Loucy (cell line): ENCODE measurements at regions not wholly inside any gene's neighbourhood (a gene's known extent, or its start where the extent isn't known, plus 50 kb on each side); places are given as distances from the start of the nearest gene placed in this dataset.
"Not testable (repeated sequence)": the region's sequence is repeated elsewhere in the genome, so short reads cannot be mapped to it uniquely, and the experiment has no call there.

Source experiments
- H2AFZ ChIP-seq: fragments of 200-600 bp; sonication (generic); 2 replicates; pipeline ENCODE4 v1.6.0; 2016; ENCODE audit warnings: antibody characterized with exemption, mild to moderate bottlenecking, low read length, moderate library complexity
- H3F3A ChIP-seq: fragments of 200-600 bp; 2 replicates; pipeline ENCODE4 v1.6.0; 2016; ENCODE audit warnings: antibody characterized with exemption, low read depth, mild to moderate bottlenecking
- H3K27me3 ChIP-seq: fragments of 200-600 bp; sonication (generic); 2 replicates; pipeline ENCODE4 v1.6.1; 2014; ENCODE audit warnings: low read length, mild to moderate bottlenecking; ENCODE audit not compliant: insufficient read depth, poor library complexity, severe bottlenecking
- H3K36me3 ChIP-seq: fragments of 200-600 bp; sonication (generic); 2 replicates; pipeline ENCODE4 v1.6.1; 2016; ENCODE audit warnings: low read length; ENCODE audit not compliant: insufficient read depth
- H3K4me1 ChIP-seq: fragments of 200-600 bp; sonication (generic); 2 replicates; pipeline ENCODE4 v1.5.1; 2014; ENCODE audit warnings: low read length, mild to moderate bottlenecking; ENCODE audit not compliant: insufficient read depth, poor library complexity, severe bottlenecking
- H3K4me2 ChIP-seq: fragments of 200-600 bp; sonication (generic); 2 replicates; pipeline ENCODE4 v1.6.0; 2014; ENCODE audit warnings: antibody characterized with exemption, low read length, low read depth, mild to moderate bottlenecking; ENCODE audit not compliant: poor library complexity, severe bottlenecking
- H3K4me3 ChIP-seq: fragments of 200-600 bp; sonication (generic); 2 replicates; pipeline ENCODE4 v1.5.1; 2014; ENCODE audit warnings: low read length, mild to moderate bottlenecking, mixed read lengths; ENCODE audit not compliant: poor library complexity, severe bottlenecking
- H3K79me2 ChIP-seq: fragments of 200-600 bp; sonication (generic); 2 replicates; pipeline ENCODE4 v1.6.1; 2014; ENCODE audit warnings: low read length; ENCODE audit not compliant: insufficient read depth
- H3K9ac ChIP-seq: fragments of 200-600 bp; sonication (generic); 2 replicates; pipeline ENCODE4 v1.6.0; 2014; ENCODE audit warnings: mild to moderate bottlenecking, low read depth, low read length, moderate library complexity; ENCODE audit not compliant: poor library complexity, severe bottlenecking
- H3K9me2 ChIP-seq: fragments of 200-600 bp; sonication (generic); replicated peaks from 2 replicates; pipeline ENCODE4 v1.6.1; 2016; ENCODE audit warnings: low read depth, low read length, mixed read lengths
- H3K9me3 ChIP-seq: fragments of 200-600 bp; sonication (generic); 2 replicates; pipeline ENCODE4 v1.6.1; 2014; ENCODE audit warnings: mild to moderate bottlenecking, antibody characterized with exemption, low read length, low read depth; ENCODE audit not compliant: insufficient read depth
- H4K20me1 ChIP-seq: fragments of 200-600 bp; sonication (generic); 2 replicates; pipeline ENCODE4 v1.6.0; 2014; ENCODE audit warnings: antibody characterized with exemption, low read length, mild to moderate bottlenecking; ENCODE audit not compliant: insufficient read depth, poor library complexity, severe bottlenecking
- EZH2phosphoT487 ChIP-seq: fragments of 200-600 bp; IDR thresholded peaks from 2 replicates; pipeline ENCODE4 v1.6.1; 2018; ENCODE audit warnings: antibody characterized with exemption, mild to moderate bottlenecking, moderate library complexity, borderline replicate concordance
- TF ChIP-seq, protein P1 (sequence below): fragments of 200-600 bp; sonication (generic); conservative IDR thresholded peaks from 2 replicates; pipeline ENCODE4 v1.5.1; 2014; ENCODE audit warnings: mild to moderate bottlenecking, antibody characterized with exemption, low read length

DNA sequence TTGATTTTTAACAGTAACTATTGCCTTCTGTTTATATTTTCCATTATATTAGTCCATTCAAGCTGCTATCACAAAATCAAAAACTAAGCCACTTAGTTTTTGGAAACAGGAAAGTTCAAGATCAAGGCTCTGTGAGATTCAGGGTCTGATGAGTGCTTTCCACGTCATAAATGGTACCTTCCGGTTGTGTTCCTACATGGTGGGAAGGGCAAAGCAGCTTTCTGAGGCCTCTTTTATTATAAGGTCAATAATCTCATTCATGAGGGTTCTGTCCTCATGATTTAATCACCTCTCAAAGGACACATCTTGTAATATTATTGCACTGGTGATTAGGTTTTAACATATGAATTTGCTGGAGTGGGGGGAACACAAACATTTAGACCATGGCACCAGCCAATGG lies 152.0 kb downstream of the VGLL3 start:
- Histone ChIP-seq H3K36me3 (no peaks in the 10 kb centered on the region), H4K20me1 (no peaks in the 10 kb centered on the region), H3K9me3 (no peaks in the 10 kb centered on the region), H3K27me3 (no peaks in the 10 kb centered on the region), H3K4me1 (no peaks in the 10 kb centered on the region), H3K9ac (no peak overlapping the region), H3K4me2 (no peak overlapping the region), H3K79me2 (no peaks in the 10 kb centered on the region), H3K9me2 (no peaks in the 10 kb centered on the region), H3K4me3 (no peak overlapping the region), H2AFZ (no peak overlapping the region), H3F3A (no peaks in the 10 kb centered on the region)
- no peak for TF ChIP-seq EZH2phosphoT487

DNA sequence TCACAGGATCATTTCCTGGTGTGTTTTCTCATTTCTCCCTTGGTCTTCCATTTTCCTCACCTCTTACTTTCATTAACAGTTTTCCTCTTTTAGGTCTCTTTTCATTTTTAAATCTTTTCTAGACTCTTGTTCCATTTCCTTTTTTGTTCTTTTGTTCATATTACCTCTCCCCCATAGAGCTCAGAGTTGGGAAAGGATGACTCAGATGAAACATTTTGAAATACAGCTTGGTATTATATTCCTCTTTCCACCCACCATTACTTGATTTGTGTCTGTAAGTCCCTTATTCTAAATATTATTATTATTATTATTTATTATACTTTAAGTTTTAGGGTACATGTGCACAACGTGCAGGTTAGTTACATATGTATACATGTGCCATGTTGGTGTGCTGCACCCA lies 153.1 kb downstream of the VGLL3 start:
- H2AFZ ChIP-seq = no peak overlapping the region
- H3K9me2 ChIP-seq = no peaks in the 10 kb centered on the region
- H4K20me1 ChIP-seq = no peaks in the 10 kb centered on the region
- TF ChIP-seq, protein P1, sequence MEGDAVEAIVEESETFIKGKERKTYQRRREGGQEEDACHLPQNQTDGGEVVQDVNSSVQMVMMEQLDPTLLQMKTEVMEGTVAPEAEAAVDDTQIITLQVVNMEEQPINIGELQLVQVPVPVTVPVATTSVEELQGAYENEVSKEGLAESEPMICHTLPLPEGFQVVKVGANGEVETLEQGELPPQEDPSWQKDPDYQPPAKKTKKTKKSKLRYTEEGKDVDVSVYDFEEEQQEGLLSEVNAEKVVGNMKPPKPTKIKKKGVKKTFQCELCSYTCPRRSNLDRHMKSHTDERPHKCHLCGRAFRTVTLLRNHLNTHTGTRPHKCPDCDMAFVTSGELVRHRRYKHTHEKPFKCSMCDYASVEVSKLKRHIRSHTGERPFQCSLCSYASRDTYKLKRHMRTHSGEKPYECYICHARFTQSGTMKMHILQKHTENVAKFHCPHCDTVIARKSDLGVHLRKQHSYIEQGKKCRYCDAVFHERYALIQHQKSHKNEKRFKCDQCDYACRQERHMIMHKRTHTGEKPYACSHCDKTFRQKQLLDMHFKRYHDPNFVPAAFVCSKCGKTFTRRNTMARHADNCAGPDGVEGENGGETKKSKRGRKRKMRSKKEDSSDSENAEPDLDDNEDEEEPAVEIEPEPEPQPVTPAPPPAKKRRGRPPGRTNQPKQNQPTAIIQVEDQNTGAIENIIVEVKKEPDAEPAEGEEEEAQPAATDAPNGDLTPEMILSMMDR = no peak
- no peak for TF ChIP-seq EZH2phosphoT487
- H3K36me3 ChIP-seq = no peaks in the 10 kb centered on the region
- no peak overlapping the region for H3K4me3 ChIP-seq
- H3F3A ChIP-seq = no peaks in the 10 kb centered on the region
- no peaks in the 10 kb centered on the region for H3K4me1 ChIP-seq
- H3K9ac ChIP-seq = no peak overlapping the region
- no peaks in the 10 kb centered on the region for H3K27me3 ChIP-seq
- no peaks in the 10 kb centered on the region for H3K9me3 ChIP-seq
- H3K4me2 ChIP-seq = no peak overlapping the region
- no peaks in the 10 kb centered on the region for H3K79me2 ChIP-seq

DNA sequence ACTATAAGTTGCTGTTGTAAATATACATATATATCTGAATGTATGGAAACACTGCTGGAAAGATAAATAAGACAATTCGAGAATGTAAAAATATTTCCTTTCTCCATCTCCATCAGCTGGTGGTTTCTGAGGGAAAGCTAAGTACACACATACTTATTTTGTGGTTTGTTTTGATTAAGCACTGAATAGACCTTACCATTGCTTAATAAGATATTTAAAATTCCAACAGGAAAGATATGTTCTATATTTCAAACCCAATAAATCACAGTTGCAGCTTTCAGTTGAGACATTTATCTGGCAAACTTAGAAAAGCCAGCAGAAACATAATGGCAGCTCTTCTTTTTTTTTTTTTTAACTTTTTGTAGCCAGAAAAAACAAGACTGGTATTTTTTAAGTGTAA lies 160.4 kb downstream of the VGLL3 start:
- no peak overlapping the region for H3K4me2 ChIP-seq
- H3K27me3 ChIP-seq = no peaks in the 10 kb centered on the region
- H3K9me2 ChIP-seq = no peaks in the 10 kb centered on the region
- no peaks in the 10 kb centered on the region for H4K20me1 ChIP-seq
- H3F3A ChIP-seq = no peaks in the 10 kb centered on the region
- H3K4me3 ChIP-seq = no peak overlapping the region
- H3K9ac ChIP-seq = no peak overlapping the region
- no peaks in the 10 kb centered on the region for H3K79me2 ChIP-seq
- H2AFZ ChIP-seq = no peak overlapping the region
- no peaks in the 10 kb centered on the region for H3K4me1 ChIP-seq
- no peaks in the 10 kb centered on the region for H3K36me3 ChIP-seq
- no peaks in the 10 kb centered on the region for H3K9me3 ChIP-seq
- TF ChIP-seq, protein P1 = no peak
- no peak for TF ChIP-seq EZH2phosphoT487

DNA sequence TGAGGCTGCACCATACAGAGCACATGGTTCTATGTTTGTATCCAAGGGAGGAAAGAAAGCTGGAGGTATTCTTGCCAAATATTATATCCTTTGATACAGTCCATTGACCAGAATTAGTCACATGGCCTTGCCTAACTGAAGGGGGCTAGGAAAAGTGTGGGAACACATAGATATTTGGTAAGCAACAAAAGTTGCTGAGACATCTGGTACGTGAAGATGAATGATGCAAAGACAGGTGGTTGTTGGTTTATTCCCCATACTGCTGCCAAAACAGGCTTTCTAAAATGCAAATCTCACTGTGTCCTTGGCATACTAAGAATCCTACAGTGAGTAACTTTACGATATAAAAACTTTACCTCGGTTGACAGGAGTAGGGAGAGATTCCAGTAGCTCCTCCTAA lies 162.2 kb downstream of the VGLL3 start:
- Histone ChIP-seq H3K9me2 (no peaks in the 10 kb centered on the region), H3K9ac (no peak overlapping the region), H2AFZ (no peak overlapping the region), H3K4me3 (no peak overlapping the region), H3K9me3 (no peaks in the 10 kb centered on the region), H3F3A (no peaks in the 10 kb centered on the region), H3K36me3 (no peaks in the 10 kb centered on the region), H3K4me2 (no peak overlapping the region), H4K20me1 (no peaks in the 10 kb centered on the region), H3K27me3 (no peaks in the 10 kb centered on the region), H3K4me1 (no peaks in the 10 kb centered on the region), H3K79me2 (no peaks in the 10 kb centered on the region)
- TF ChIP-seq, protein P1 = no peak
- TF ChIP-seq EZH2phosphoT487 = no peak

DNA sequence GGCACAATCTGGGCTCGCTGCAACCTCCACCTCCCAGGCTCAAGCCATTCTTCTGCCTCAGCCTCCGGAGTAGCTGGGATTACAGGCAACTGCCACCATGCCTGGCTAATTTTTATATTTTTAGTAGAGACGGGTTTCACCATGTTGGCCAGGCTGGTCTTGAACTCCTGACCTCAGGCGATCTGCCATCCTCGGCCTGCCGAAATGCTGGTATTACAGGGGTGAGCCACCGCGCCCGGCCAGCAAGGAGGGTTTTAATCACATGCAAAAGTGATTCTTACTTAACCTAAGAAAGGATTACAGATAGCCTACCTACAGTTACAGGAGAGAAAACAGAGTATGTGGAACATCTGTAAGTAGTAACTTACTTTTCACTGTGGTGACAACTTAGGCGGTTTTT lies 163.4 kb downstream of the VGLL3 start:
- not testable (repeated sequence) for H3F3A ChIP-seq, H3K27me3 ChIP-seq, H2AFZ ChIP-seq, H3K4me3 ChIP-seq, H3K36me3 ChIP-seq, H3K9me2 ChIP-seq, H3K4me1 ChIP-seq, H3K79me2 ChIP-seq, H3K4me2 ChIP-seq, H4K20me1 ChIP-seq, H3K9ac ChIP-seq, H3K9me3 ChIP-seq
